ENCODE measurements at regions not wholly inside any gene's neighbourhood (a gene's known extent, or its start where the extent isn't known, plus 50 kb on each side); places are given as distances from the start of the nearest gene placed in this dataset.
A peak's percentile ranks its signal among the peaks of the same experiment; 100 is the strongest.

DNA sequence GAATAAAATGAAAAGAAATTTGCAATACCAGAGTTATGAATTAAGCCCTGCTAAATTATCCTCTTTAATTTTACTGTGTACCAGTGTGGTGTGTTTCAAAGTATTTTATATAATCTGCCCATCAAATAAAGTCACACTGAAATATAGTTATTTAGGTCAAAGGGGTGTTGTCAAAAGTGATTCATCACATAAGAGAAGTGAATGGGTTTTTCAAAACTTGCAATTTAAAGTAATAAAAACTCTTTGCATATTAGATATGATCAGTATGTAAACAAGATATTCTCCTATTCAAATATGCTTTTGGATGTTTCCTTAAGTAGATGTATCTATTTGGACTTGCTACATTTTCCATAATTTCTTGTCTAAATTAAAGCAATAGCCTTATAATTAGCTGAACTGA lies 1183.0 kb upstream of the CDH18 start:
- DNase-seq (ENCODE audit: low read depth), result no peak
- TF ChIP-seq CTCF (conservative IDR thresholded peaks at IDR 0.05; ENCODE audit: control insufficient read depth, insufficient read depth, low read depth, low read length), result no peak
- no peak overlapping the region for H3K4me3 ChIP-seq (ENCODE audit: control insufficient read depth, low read depth, low read length)

GRCh38 chr5:21168557-21168956 lies 1180.6 kb upstream of the CDH18 start:
- no peak for TF ChIP-seq CTCF (conservative IDR thresholded peaks at IDR 0.05; ENCODE audit: control insufficient read depth, insufficient read depth, low read depth, low read length)
- no peak overlapping the region for H3K4me3 ChIP-seq (ENCODE audit: control insufficient read depth, low read depth, low read length)
- no peak for DNase-seq (ENCODE audit: low read depth)

- no peak overlapping the region for H3K4me3 ChIP-seq (ENCODE audit: control insufficient read depth, low read depth, low read length)
- no peak for TF ChIP-seq CTCF (conservative IDR thresholded peaks at IDR 0.05; ENCODE audit: control insufficient read depth, insufficient read depth, low read depth, low read length)
- no peak for DNase-seq (ENCODE audit: low read depth)
These were observed 1177.3 kb upstream of the CDH18 start for GRCh38 chr5:21165344-21165743.

DNA sequence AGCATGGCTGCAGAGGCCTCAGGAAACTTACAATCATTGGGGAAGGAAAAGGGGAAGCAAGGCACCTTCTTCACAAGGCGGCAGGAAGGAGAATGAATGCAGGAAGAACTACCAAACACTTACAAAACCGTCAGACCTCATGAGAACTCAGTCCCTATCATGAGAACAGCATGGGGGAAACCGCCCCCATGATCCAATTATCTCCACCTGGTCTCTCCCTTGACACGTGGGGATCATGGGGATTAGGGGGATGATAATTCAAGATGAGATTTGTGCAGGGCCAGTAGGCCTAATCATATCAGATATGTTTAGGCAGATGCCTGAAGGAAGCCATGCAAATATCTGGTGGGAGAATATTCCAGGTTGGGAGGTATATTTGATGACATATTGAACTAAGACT lies 1176.4 kb upstream of the CDH18 start:
- no peak for DNase-seq (ENCODE audit: low read depth)
- no peak overlapping the region for H3K4me3 ChIP-seq (ENCODE audit: control insufficient read depth, low read depth, low read length)
- TF ChIP-seq CTCF (conservative IDR thresholded peaks at IDR 0.05; ENCODE audit: control insufficient read depth, insufficient read depth, low read depth, low read length), result no peak

DNA sequence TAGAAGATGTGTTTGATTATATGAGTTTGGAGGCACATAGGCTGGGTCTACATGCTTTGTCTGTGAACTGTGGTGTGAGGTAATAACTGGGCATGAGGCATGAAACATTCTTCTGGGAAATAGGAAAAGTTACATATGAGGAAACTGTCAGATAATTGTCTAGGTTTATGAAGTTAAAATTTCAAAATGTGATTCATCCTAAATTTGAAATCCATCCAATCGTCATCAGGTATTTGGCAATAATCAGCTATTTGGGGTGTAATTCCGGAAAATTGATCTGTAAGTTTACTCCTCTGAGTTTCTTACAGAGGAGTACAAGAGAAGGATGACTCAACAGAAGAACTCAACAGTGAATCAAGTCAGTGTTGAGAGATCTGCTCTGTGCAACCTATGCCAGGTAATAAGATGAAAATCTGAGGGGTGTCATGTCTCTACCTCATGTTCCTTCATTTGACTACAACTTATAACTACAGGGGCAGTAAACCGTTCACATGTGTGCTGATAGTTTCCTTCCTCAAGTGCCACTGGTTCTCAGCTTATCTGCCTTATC lies 1171.6 kb upstream of the CDH18 start:
- no peak overlapping the region for H3K4me3 ChIP-seq (ENCODE audit: control insufficient read depth, low read depth, low read length)
- no peak for TF ChIP-seq CTCF (conservative IDR thresholded peaks at IDR 0.05; ENCODE audit: control insufficient read depth, insufficient read depth, low read depth, low read length)
- DNase-seq (ENCODE audit: low read depth), result peak; percentile 1

GRCh38 chr5:21154526-21154925 lies 1166.5 kb upstream of the CDH18 start:
- no peak overlapping the region for H3K4me3 ChIP-seq (ENCODE audit: control insufficient read depth, low read depth, low read length)
- no peak for DNase-seq (ENCODE audit: low read depth)
- TF ChIP-seq CTCF (conservative IDR thresholded peaks at IDR 0.05; ENCODE audit: control insufficient read depth, insufficient read depth, low read depth, low read length), result no peak

GRCh38 chr5:21152611-21153010 lies 1164.6 kb upstream of the CDH18 start:
- no peak overlapping the region for H3K4me3 ChIP-seq (ENCODE audit: control insufficient read depth, low read depth, low read length)
- TF ChIP-seq CTCF (conservative IDR thresholded peaks at IDR 0.05; ENCODE audit: control insufficient read depth, insufficient read depth, low read depth, low read length), result no peak
- DNase-seq (ENCODE audit: low read depth), result peak; percentile 73
